HG03558 (cell line): ENCODE measurements at regions not wholly inside any gene's neighbourhood (a gene's known extent, or its start where the extent isn't known, plus 50 kb on each side); places are given as distances from the start of the nearest gene placed in this dataset.

Experiments
- ATAC-seq: cut with Tn5 transposase; IDR thresholded peaks from one replicate; pipeline ENCODE4 v1.9.1; 2021; ENCODE audit warnings: moderate number of reproducible peaks; ENCODE audit not compliant: unreplicated experiment; ENCODE audit errors: extremely low read depth

- no peak for ATAC-seq
These were observed 172.6 kb upstream of the UMPS start for GRCh38 chr3:124557433-124558232.

- ATAC-seq: no peak
These were observed 171.0 kb upstream of the UMPS start for GRCh38 chr3:124558991-124559845.

- ATAC-seq: no peak
These were observed 170.2 kb upstream of the UMPS start for GRCh38 chr3:124559846-124560574.

- ATAC-seq: no peak
These were observed 169.5 kb upstream of the UMPS start for GRCh38 chr3:124560666-124561215.

- ATAC-seq: no peak
These were observed 167.5 kb upstream of the UMPS start for GRCh38 chr3:124562769-124563168.

GRCh38 chr3:124563376-124563775 lies 166.9 kb upstream of the UMPS start:
- no peak for ATAC-seq

GRCh38 chr3:124565013-124565412 lies 165.2 kb upstream of the UMPS start:
- ATAC-seq: no peak

GRCh38 chr3:124565551-124565950 lies 164.7 kb upstream of the UMPS start:
- ATAC-seq: no peak

GRCh38 chr3:124566701-124567100 lies 163.6 kb upstream of the UMPS start:
- no peak for ATAC-seq

- no peak for ATAC-seq
These were observed 163.1 kb upstream of the UMPS start for GRCh38 chr3:124567179-124567578.

GRCh38 chr3:124569761-124570160 lies 160.5 kb upstream of the UMPS start:
- no peak for ATAC-seq

- ATAC-seq: no peak
These were observed 160.0 kb upstream of the UMPS start for GRCh38 chr3:124570232-124570631.

- no peak for ATAC-seq
These were observed 157.3 kb upstream of the UMPS start for GRCh38 chr3:124572851-124573405.

- no peak for ATAC-seq
These were observed 156.2 kb upstream of the UMPS start for GRCh38 chr3:124574012-124574411.

GRCh38 chr3:124576565-124577493 lies 153.4 kb upstream of the UMPS start:
- no peak for ATAC-seq

GRCh38 chr3:124577494-124578167 lies 152.6 kb upstream of the UMPS start:
- no peak for ATAC-seq

GRCh38 chr3:124579641-124580040 lies 150.6 kb upstream of the UMPS start:
- no peak for ATAC-seq

GRCh38 chr3:124582196-124582595 lies 148.1 kb upstream of the UMPS start:
- no peak for ATAC-seq
